ENCODE measurements at regions not wholly inside any gene's neighbourhood (a gene's known extent, or its start where the extent isn't known, plus 50 kb on each side); places are given as distances from the start of the nearest gene placed in this dataset.

DNA sequence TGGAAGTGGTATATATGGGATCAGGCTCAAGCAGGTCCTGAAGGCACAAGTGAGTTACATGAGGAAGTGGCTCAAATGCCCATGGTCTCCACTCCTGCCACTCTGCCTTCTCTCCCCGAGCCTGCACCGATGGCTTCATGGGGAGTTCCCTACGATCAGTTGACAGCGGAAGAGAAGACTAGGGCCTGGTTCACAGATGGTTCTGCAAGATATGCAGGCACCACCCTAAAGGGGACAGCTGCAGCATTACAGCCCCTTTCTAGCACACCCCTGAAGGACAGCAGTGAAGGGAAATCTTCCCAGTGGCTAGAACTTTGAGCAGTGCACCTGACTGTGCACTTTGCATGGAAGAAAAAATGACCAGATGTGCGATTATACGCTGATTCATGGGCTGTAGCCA lies 95.3 kb downstream of the HOXA1 start:
- no peak for TF ChIP-seq CTCF (conservative IDR thresholded peaks at IDR 0.05; ENCODE audit: low read depth, low read length)
- no peak for TF ChIP-seq EZH2 (IDR thresholded peaks at IDR 0.05; ENCODE audit: low read length, unreplicated experiment)
- no peak for TF ChIP-seq EZH2phosphoT487 (IDR thresholded peaks at IDR 0.05; ENCODE audit: borderline replicate concordance, low read length)

Data from PC-3 (cell line).